ENCODE measurements at regions not wholly inside any gene's neighbourhood (a gene's known extent, or its start where the extent isn't known, plus 50 kb on each side); places are given as distances from the start of the nearest gene placed in this dataset.

DNA sequence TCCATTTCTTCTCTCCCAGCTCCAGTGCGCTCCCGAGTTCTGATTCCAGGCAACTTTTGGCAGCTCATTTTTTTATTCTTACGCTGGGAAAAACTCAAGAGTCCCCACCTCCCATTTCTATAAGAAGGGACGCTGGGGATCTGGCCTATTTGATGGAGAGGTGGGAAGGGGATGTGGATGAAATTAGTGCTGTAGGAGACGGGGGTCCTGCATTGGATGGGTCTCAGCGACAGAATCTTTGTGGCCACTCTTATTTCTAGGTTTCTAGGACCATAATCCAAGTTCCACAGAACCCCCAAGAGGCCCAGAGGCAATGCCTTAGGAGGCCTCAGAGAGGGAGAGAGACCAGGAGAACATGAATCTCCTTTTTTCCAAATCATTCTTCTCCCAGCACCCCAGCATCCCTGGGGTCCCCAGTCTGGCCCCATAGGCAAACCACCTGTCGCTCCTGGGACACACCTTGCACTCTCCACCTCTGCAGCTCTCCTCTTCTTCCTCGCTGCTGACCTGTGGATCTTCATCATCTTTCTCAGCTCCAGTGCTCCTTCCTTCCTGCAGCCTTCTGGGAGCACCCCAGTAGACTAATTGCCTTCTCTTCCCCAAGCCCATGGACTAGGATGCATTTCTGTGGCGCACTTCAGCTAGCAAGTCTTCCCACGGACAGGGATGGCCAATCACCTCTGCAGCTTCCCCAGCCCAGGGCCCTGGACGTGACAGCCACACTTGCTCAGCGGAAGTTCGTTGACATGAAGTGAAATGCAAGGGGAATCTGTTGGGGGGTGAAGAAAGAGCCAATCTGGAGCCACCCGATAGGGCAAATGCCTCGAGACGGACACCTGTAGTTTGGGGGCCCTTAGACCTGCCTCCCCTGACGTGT is 100.1 kb upstream of the ALDH1A3 start:
- TF ChIP-seq, protein P1, sequence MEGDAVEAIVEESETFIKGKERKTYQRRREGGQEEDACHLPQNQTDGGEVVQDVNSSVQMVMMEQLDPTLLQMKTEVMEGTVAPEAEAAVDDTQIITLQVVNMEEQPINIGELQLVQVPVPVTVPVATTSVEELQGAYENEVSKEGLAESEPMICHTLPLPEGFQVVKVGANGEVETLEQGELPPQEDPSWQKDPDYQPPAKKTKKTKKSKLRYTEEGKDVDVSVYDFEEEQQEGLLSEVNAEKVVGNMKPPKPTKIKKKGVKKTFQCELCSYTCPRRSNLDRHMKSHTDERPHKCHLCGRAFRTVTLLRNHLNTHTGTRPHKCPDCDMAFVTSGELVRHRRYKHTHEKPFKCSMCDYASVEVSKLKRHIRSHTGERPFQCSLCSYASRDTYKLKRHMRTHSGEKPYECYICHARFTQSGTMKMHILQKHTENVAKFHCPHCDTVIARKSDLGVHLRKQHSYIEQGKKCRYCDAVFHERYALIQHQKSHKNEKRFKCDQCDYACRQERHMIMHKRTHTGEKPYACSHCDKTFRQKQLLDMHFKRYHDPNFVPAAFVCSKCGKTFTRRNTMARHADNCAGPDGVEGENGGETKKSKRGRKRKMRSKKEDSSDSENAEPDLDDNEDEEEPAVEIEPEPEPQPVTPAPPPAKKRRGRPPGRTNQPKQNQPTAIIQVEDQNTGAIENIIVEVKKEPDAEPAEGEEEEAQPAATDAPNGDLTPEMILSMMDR (conservative IDR thresholded peaks at IDR 0.05; ENCODE audit: low read depth in 2 of 2): no peak
- no peak for TF ChIP-seq EZH2 (IDR thresholded peaks at IDR 0.05; ENCODE audit: low read depth, unreplicated experiment)
- TF ChIP-seq POLR2AphosphoS5 (IDR thresholded peaks at IDR 0.05; ENCODE audit: low read depth): no peak
- no peak for TF ChIP-seq EZH2phosphoT487 (IDR thresholded peaks at IDR 0.05; ENCODE audit: unreplicated experiment)
- TF ChIP-seq, protein P2, sequence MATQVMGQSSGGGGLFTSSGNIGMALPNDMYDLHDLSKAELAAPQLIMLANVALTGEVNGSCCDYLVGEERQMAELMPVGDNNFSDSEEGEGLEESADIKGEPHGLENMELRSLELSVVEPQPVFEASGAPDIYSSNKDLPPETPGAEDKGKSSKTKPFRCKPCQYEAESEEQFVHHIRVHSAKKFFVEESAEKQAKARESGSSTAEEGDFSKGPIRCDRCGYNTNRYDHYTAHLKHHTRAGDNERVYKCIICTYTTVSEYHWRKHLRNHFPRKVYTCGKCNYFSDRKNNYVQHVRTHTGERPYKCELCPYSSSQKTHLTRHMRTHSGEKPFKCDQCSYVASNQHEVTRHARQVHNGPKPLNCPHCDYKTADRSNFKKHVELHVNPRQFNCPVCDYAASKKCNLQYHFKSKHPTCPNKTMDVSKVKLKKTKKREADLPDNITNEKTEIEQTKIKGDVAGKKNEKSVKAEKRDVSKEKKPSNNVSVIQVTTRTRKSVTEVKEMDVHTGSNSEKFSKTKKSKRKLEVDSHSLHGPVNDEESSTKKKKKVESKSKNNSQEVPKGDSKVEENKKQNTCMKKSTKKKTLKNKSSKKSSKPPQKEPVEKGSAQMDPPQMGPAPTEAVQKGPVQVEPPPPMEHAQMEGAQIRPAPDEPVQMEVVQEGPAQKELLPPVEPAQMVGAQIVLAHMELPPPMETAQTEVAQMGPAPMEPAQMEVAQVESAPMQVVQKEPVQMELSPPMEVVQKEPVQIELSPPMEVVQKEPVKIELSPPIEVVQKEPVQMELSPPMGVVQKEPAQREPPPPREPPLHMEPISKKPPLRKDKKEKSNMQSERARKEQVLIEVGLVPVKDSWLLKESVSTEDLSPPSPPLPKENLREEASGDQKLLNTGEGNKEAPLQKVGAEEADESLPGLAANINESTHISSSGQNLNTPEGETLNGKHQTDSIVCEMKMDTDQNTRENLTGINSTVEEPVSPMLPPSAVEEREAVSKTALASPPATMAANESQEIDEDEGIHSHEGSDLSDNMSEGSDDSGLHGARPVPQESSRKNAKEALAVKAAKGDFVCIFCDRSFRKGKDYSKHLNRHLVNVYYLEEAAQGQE (IDR thresholded peaks at IDR 0.05; ENCODE audit: unreplicated experiment): no peak
- no peak for TF ChIP-seq NANOG (IDR thresholded peaks at IDR 0.05; ENCODE audit: borderline replicate concordance)
- TF ChIP-seq, protein P3, sequence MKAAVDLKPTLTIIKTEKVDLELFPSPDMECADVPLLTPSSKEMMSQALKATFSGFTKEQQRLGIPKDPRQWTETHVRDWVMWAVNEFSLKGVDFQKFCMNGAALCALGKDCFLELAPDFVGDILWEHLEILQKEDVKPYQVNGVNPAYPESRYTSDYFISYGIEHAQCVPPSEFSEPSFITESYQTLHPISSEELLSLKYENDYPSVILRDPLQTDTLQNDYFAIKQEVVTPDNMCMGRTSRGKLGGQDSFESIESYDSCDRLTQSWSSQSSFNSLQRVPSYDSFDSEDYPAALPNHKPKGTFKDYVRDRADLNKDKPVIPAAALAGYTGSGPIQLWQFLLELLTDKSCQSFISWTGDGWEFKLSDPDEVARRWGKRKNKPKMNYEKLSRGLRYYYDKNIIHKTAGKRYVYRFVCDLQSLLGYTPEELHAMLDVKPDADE (IDR thresholded peaks at IDR 0.05): no peak

Measured in GM23338 (cell line).